NCI-H2196 (cell line): ENCODE measurements at regions not wholly inside any gene's neighbourhood (a gene's known extent, or its start where the extent isn't known, plus 50 kb on each side); places are given as distances from the start of the nearest gene placed in this dataset.
"Not testable (repeated sequence)": the region's sequence is repeated elsewhere in the genome, so short reads cannot be mapped to it uniquely, and the experiment has no call there.

Experiments
- DNase-seq: peaks from one replicate; lab custom pipeline; 2025; ENCODE audit not compliant: unreplicated experiment; lab: John Stamatoyannopoulos, UW

- DNase-seq: no peak
Measured at GRCh38 chr12:25424211-25424731, 128.8 kb downstream of the LMNTD1 start.

- no peak for DNase-seq
Measured at GRCh38 chr12:25423355-25424050, 129.6 kb downstream of the LMNTD1 start.

GRCh38 chr12:25422241-25422640, 130.8 kb downstream of the LMNTD1 start:
- no peak for DNase-seq

- DNase-seq: no peak
Measured at GRCh38 chr12:25421651-25422167, 131.4 kb downstream of the LMNTD1 start.

GRCh38 chr12:25420116-25420515, 133.0 kb downstream of the LMNTD1 start:
- DNase-seq: no peak

GRCh38 chr12:25419595-25419994, 133.5 kb downstream of the LMNTD1 start:
- no peak for DNase-seq

- no peak for DNase-seq
Measured at GRCh38 chr12:25417071-25417470, 136.0 kb downstream of the LMNTD1 start.

GRCh38 chr12:25416516-25416915, 136.6 kb downstream of the LMNTD1 start:
- no peak for DNase-seq

GRCh38 chr12:25415004-25415403, 138.1 kb downstream of the LMNTD1 start:
- DNase-seq: no peak

GRCh38 chr12:25412735-25413134, 140.3 kb downstream of the LMNTD1 start:
- no peak for DNase-seq

GRCh38 chr12:25404955-25405354, 148.1 kb downstream of the LMNTD1 start:
- DNase-seq: no peak

- no peak for DNase-seq
Measured at GRCh38 chr12:25401547-25402345, 151.0 kb upstream of the KRAS start.

- no peak for DNase-seq
Measured at GRCh38 chr12:25397001-25397400, 146.3 kb upstream of the KRAS start.

GRCh38 chr12:25395227-25395626, 144.5 kb upstream of the KRAS start:
- no peak for DNase-seq

GRCh38 chr12:25394775-25395174, 144.0 kb upstream of the KRAS start:
- DNase-seq: not testable (repeated sequence)

- DNase-seq: no peak
Measured at GRCh38 chr12:25394025-25394424, 143.3 kb upstream of the KRAS start.

- not testable (repeated sequence) for DNase-seq
Measured at GRCh38 chr12:25391346-25391745, 140.6 kb upstream of the KRAS start.

- no peak for DNase-seq
Measured at GRCh38 chr12:25388183-25388582, 137.5 kb upstream of the KRAS start.

- DNase-seq: no peak
Measured at GRCh38 chr12:25387732-25388050, 137.0 kb upstream of the KRAS start.

GRCh38 chr12:25386831-25387731, 136.4 kb upstream of the KRAS start:
- DNase-seq: peak; percentile 99

- DNase-seq: no peak
Measured at GRCh38 chr12:25384893-25385248, 134.1 kb upstream of the KRAS start.
